Activated naive CD4-positive, alpha-beta T cell treated with anti-CD3 and anti-CD28 coated beads, Interleukin-2, amount 50 U/mL, for 72 hours (primary cell): ENCODE measurements at regions not wholly inside any gene's neighbourhood (a gene's known extent, or its start where the extent isn't known, plus 50 kb on each side); places are given as distances from the start of the nearest gene placed in this dataset.
"Not testable (repeated sequence)": the region's sequence is repeated elsewhere in the genome, so short reads cannot be mapped to it uniquely, and the experiment has no call there.

Experiments
- ATAC-seq, 2 donors: fragments of 150-1000 bp; cut with Tn5 transposase; 2 replicates each; pipeline ENCODE4 v1.10.0; 2021; ENCODE audit warnings: mild to moderate bottlenecking in 2 of 2, moderate library complexity in 2 of 2
- DNase-seq, 2 donors: peaks; one replicate each; pipeline ENCODE4 v3.0.0; 2021 to 2022; ENCODE audit warnings: low spot score in 2 of 2
- H3K27ac Mint-ChIP-seq, 2 donors: one replicate each; pipeline ENCODE4 v1.8.0; 2022; ENCODE audit warnings: mild to moderate bottlenecking in 2 of 2, mixed read lengths in 2 of 2
- H3K36me3 Mint-ChIP-seq, 2 donors: one replicate each; pipeline ENCODE4 v1.8.0; 2022; ENCODE audit warnings: mixed read lengths in 2 of 2
- H3K9me3 Mint-ChIP-seq, 2 donors: one replicate each; pipeline ENCODE4 v1.8.0; 2022; ENCODE audit warnings: mixed read lengths in 2 of 2

DNA sequence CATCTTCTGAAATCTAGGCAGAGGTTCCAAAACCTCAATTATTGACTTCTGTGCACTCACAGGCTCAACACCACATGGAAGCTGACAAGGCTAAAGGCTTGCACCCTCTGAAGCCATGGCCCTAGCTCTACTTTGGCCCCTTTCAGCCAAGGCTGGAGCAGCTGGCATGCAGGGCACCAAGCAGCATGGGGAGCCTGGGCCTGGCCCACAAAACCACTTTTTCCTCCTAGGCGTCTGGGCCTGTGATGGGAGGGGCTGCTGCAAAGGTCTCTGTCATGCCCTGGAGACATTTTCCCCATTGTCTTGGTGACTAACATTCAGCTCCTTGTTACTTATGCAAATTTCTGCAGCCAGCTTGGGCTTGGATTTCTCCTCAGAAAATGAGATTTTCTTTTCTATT, 123.5 kb upstream of the MEOX2 start:
- H3K9me3 Mint-ChIP-seq: peaks cover 18 to 20% of the 10 kb centered on the region in 2 donors
- DNase-seq, H3K27ac Mint-ChIP-seq, H3K36me3 Mint-ChIP-seq, ATAC-seq: not testable (repeated sequence)

DNA sequence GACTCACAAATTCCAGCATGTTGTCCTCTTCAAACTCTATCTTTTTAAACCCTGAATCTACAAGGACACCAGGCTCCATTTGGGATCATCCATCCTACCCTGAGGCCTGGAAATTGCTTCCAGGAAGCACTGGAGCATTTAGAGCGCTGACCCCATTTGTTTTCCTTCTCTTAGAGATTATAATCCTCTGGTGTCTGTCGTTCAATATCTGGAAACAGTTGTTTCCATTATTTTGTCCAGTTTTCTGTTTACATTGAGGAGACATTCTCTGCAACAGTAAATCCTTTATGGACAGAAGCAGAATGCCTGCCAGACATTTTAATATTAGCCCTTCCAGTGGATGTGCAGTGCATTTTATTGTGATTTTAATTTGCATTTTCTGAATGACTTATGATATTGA, 119.4 kb upstream of the MEOX2 start:
- no peak for ATAC-seq
- peaks cover 17 to 24% of the 10 kb centered on the region in 2 donors for H3K9me3 Mint-ChIP-seq
- no peak overlapping the region for H3K27ac Mint-ChIP-seq
- no peak for DNase-seq
- no peaks in the 10 kb centered on the region for H3K36me3 Mint-ChIP-seq

DNA sequence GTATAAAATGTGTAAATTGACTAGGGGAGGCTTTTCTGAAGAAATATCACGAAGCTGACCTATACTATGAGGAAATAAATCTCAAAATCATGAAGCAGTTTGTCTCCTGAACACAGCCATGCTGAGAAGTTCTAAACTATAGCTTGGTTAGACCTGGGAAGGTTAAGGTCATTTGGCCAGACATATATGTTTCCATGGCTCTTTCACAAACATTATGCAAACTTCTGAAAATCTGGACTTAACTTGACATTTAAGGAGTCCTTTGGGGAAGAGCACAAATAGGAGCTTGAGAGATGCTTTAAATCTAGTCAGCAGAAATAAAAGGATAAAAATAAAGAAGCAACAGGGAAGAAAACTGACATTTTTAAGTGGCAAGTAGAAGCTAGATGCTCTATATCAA, 115.9 kb upstream of the MEOX2 start:
- Mint-ChIP-seq H3K27ac (no peak overlapping the region), H3K36me3 (no peaks in the 10 kb centered on the region), H3K9me3 (peaks cover 5 to 14% of the 10 kb centered on the region in 2 donors)
- ATAC-seq: no peak
- DNase-seq: no peak

DNA sequence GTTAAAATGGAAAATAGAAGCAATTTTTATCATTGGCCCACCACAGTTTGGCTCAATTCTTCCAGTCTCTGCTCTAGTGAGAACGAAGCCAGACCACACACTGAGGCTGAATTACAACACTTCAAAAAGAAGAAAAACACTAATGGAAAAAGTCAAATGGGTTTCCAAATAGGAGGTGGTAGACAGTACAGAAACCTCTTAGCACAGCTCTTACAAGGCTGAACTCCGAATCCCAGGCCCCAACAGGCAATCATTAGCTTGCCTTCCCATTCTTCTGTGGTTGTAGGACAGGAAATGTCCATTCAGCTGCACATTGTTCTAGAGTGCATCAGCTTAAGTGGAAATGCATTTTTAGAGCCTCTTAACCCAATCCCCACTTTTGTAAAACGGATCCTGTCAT, 115.1 kb upstream of the MEOX2 start:
- no peak for ATAC-seq
- no peak overlapping the region for H3K27ac Mint-ChIP-seq
- DNase-seq: no peak
- H3K36me3 Mint-ChIP-seq: no peaks in the 10 kb centered on the region
- H3K9me3 Mint-ChIP-seq: peaks cover 5 to 14% of the 10 kb centered on the region in 2 donors

DNA sequence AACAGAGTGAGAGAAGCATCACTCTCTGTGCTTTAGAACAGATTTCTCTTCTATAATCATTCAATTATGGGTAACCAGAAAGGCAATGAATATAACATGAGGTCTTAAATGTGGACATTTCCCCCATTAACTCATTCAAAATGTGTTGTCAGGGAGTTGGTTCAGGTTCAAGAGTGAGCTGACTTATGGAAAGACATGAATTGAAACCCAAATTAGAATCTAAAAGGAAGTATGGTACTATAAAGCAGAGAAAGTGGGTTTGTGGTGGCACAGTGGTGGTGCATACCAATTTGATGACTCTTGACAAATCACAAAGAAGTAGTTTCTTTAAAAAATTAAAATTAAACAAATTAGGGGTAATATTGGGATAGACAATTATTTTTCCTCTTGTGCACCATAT, 114.6 kb upstream of the MEOX2 start:
- peaks cover 5 to 14% of the 10 kb centered on the region in 2 donors for H3K9me3 Mint-ChIP-seq
- no peaks in the 10 kb centered on the region for H3K36me3 Mint-ChIP-seq
- no peak for ATAC-seq
- DNase-seq: no peak
- H3K27ac Mint-ChIP-seq: no peak overlapping the region

DNA sequence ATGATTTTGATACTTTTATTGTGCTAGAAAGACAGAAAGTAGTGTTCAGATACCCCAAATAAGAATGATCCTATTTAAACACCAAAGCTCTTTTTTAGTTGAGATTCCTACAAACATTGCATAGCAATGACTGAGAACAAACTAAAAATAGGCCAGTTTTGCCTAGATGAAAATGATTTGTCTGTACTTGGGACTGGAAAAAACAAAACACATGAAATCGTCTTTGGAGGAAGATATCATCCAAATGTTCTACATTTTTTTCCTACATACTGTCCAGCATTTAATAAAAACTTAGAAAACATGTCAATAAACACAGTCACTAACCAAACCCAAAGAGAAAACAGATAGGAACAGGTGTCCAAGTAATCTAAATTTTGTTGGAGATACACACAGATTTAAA, 111.6 kb upstream of the MEOX2 start:
- Mint-ChIP-seq H3K36me3 (no peaks in the 10 kb centered on the region), H3K27ac (no peak overlapping the region), H3K9me3 (peaks cover 13 to 17% of the 10 kb centered on the region in 2 donors)
- DNase-seq: no peak
- no peak for ATAC-seq

DNA sequence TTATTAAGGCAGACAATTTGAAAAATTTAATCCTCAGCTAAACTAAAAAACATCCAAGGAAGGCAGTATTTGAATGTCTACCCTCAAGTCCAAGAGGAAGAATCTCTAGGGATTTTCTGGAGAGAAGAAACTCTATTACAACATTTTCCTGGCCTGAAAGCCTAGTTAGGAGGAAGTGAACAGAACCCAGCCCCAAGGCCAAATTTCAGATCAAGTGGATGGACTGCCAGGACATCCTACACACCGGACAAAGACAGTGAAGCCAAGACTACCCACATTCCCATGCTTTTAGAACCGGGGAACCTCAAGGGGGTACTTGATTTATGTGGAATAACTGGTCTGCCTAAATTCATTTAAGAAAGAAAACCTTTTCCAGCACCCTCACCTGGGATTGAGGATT, 108.9 kb upstream of the MEOX2 start:
- Mint-ChIP-seq H3K36me3 (no peaks in the 10 kb centered on the region), H3K9me3 (peaks cover 15 to 17% of the 10 kb centered on the region in 2 donors), H3K27ac (no peak overlapping the region)
- ATAC-seq (no peak), DNase-seq (no peak)

DNA sequence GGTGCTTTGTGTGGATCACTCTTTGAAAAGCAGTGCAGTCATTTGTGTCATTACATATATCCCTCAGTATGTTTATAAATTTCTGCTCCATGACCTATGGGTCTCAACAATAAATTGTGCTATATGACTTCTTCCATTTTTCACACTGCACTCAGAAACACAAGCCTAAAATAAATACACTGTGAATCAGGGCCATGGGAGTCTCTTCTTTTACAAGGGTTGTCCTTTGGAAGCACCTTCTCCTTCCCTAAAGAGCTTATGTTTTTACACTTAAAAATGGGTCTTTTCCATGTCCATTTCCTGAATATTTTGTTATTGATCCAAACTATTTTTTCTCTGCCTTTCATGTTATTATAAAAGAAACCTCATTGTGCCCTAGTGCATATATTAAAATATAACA, 108.3 kb upstream of the MEOX2 start:
- Mint-ChIP-seq H3K27ac (no peak overlapping the region), H3K36me3 (no peaks in the 10 kb centered on the region), H3K9me3 (peaks cover 14 to 18% of the 10 kb centered on the region in 2 donors)
- DNase-seq: no peak
- no peak for ATAC-seq

DNA sequence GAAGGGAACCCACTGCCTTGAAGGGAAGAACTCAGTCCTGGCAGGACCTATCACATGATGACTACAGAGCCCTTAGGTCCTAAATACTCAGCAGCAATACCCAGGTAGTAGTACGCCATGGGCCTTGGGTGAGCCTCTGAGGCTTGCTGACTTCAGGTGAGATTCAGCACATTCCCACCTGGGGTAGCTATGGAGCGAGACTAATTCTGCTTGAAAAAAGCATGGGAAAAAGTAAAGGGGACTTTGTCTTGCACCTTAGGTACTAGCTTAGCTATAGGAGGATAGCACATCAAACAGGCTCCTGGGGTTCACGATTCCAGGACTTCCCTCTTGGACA, 98.2 kb upstream of the MEOX2 start:
- H3K36me3 Mint-ChIP-seq: no peaks in the 10 kb centered on the region
- ATAC-seq (no peak), DNase-seq (no peak)
- peaks cover 12 to 26% of the 10 kb centered on the region in 2 donors for H3K9me3 Mint-ChIP-seq
- H3K27ac Mint-ChIP-seq: no peak overlapping the region

DNA sequence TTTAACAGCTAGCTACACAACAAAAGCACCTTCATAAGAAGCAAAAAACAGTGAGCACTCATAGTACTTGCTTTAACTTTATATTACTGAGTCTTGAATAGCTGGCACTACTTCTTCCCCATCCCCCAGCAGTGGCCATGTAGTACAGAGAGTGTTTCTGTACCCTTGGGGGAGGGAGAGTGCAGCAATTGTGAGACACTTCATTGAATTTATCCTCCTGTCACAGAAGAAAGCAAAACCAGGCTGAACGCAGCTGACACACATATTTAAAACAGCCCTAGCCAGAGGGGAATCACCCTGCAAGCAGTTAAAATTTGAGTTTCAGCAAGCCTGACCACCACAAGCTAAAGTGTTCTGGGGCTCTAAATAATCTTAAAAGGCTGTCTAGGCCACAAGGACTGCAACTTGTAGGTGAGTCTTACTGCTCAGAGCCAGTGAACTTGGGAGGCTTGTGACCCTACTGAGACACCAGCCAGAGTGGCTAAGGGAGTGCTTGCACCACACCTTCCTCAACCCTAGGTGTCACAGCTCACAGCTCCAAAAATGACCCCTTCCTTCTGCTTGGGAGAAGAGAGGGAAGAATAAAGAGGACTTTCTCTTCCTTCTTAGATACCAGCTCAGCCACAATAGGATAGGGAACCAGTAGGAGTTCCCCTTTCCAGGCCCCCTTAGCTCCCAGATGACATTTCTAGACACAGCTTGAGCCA, 97.7 kb upstream of the MEOX2 start:
- DNase-seq (no peak), ATAC-seq (no peak)
- H3K36me3 Mint-ChIP-seq: no peaks in the 10 kb centered on the region
- H3K9me3 Mint-ChIP-seq: peaks cover 12 to 26% of the 10 kb centered on the region in 2 donors
- no peak overlapping the region for H3K27ac Mint-ChIP-seq

DNA sequence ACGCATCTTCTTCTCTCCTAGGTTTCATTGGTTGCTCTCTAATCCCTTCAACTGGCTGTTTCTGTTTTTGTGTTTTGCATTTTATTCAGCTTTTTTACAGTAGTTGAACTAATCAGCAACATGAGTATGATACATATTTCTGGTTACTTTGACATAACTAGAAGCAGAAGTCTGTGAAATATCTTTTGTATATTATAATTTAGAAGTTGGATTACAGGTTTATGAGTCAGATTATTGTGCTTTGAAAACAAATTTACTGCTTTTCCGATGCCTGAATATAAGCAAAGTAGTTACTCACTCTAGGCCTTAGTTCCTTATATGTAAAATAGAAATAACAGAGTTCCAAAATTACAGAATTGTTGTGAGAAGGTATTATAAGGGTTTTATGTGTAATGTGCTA, 96.2 kb upstream of the MEOX2 start:
- Mint-ChIP-seq H3K9me3 (peaks cover 9 to 18% of the 10 kb centered on the region in 2 donors), H3K36me3 (no peaks in the 10 kb centered on the region), H3K27ac (no peak overlapping the region)
- no peak for ATAC-seq
- no peak for DNase-seq

DNA sequence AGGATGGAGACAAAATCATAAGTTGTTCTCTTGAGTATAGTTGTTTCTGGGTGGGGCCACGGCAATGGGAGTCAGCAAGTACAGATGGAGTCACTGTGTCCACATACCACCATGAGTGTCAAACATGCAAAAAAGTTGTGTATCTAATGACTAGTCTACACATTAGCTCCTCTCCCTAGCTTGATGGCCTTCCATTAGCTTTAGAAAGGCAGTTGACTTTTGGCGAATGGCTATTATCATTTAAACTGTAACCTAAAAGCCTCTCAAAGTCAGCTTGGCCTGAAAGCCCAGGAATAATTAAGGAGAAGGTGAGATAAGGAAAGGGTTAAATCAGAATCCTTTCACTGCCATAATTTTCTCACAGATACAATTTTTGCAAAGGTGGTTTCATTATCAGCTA, 95.5 kb upstream of the MEOX2 start:
- H3K27ac Mint-ChIP-seq: no peak overlapping the region
- ATAC-seq (no peak), DNase-seq (no peak)
- no peaks in the 10 kb centered on the region for H3K36me3 Mint-ChIP-seq
- H3K9me3 Mint-ChIP-seq: peaks cover 9 to 14% of the 10 kb centered on the region in 2 donors

DNA sequence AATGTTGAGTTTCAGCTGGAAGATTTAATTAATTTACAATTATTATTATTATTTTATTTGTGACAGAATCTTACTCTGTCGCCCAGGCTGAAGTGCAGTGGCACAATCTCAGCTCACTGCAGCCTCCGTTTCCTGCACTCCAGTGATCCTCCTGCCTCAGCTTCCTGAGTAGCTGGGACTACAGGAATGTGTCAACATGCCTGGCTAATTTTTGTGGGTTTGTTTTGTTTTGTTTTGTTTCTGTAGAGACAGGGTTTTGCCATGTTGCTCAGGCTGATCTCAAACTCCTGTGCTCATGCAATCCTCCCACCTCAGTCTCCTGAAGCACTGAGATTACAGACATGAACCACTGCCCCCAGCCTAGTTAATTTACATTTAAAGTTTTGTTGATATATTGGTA, 93.8 kb upstream of the MEOX2 start:
- ATAC-seq: no peak
- no peaks in the 10 kb centered on the region for H3K36me3 Mint-ChIP-seq
- H3K9me3 Mint-ChIP-seq: peaks cover 4% of the 10 kb centered on the region in 2 donors
- no peak for DNase-seq
- no peak overlapping the region for H3K27ac Mint-ChIP-seq

DNA sequence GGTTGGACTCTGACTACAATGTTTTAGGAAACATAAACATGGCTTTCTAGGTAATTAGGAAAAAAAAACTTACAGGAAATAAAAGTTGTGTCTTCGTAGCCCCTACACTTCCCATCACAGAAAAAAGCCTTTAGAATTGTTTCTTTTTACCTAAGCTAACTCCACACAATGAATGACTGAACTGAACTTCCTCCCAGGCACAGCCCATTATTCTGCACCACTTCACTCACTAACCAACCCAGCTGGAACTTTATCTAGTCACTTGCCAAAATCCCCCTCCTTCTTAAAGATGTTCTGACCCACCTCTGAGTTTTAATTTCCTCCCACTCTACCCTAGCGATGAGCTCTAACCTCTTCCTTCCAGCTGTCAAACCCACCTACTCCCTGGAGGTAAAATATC, 91.7 kb upstream of the MEOX2 start:
- Mint-ChIP-seq H3K27ac (no peak overlapping the region), H3K36me3 (no peaks in the 10 kb centered on the region), H3K9me3 (peaks cover 4% of the 10 kb centered on the region in 2 donors)
- ATAC-seq (no peak), DNase-seq (no peak)

DNA sequence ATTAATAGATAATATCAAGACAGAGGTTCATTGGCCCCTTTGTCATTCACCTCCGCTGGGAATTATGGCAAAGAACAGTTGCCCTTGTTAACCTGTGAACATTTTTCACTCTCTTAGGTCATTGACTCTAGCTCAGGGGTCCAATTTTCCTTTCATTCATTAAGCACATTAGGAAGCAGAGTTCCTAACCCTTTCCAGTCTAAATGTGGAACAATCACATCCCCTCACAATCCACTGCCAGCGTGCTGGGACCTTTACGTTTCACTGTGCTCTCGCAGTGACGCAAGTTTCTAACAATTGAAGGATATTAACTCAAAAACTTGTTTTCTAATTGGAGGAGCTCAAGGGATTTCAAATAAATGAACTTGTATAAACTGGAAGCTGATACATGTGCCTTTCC, 79.3 kb upstream of the MEOX2 start:
- no peak overlapping the region for H3K27ac Mint-ChIP-seq

DNA sequence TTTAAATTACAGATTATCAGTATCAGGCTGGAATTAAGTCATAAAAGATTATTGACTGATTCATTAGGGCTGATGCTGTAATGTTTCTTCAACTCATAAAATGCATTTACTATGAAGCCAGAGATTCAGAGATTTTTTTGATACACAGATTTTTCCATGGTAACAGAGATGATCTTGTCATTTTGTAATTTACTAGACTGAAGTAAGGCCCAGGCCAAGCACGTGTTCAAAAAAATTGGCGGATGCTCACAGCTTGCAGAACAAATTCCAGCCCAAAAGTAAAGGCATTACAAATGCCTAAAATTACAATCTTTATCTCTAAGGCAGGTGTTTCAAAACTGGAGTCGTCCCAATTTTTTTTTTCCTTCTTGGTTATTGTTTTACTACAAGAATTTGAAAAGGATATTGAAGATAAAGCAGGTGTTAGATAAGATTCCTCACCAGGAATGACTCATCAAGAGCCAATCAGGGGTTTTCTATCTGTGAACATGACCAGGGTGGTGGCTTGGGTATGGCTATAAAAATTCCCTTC, 78.4 kb upstream of the MEOX2 start:
- DNase-seq: no peak
- no peak for ATAC-seq
- Mint-ChIP-seq H3K9me3 (peaks cover 0 to 4% of the 10 kb centered on the region in 2 donors), H3K27ac (no peak overlapping the region), H3K36me3 (no peaks in the 10 kb centered on the region)

More for the DNA sequence above, 79.3 kb upstream of the MEOX2 start:
- ATAC-seq (no peak), DNase-seq (no peak)
- peaks cover 5 to 8% of the 10 kb centered on the region in 2 donors for H3K9me3 Mint-ChIP-seq
- no peaks in the 10 kb centered on the region for H3K36me3 Mint-ChIP-seq

DNA sequence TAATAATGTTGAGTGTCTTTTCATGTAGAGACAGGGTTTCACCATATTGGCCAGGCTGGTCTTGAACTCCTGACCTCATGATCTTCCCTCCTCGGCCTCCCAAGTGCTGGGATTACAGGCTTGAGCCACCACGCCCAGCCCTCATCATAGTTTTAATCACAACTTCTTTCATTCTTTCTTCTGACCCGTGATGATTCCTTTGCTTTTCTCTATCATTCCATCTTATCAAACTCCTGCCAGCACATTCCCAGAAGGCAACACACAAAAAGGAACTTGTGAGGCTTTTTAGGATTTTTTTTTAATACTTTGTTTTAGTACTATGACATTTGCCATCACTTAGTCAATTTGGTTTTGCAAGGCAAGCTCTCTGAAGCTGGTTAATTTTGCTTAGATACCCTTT, 77.5 kb upstream of the MEOX2 start:
- peaks cover 0 to 4% of the 10 kb centered on the region in 2 donors for H3K9me3 Mint-ChIP-seq
- no peak for ATAC-seq
- no peaks in the 10 kb centered on the region for H3K36me3 Mint-ChIP-seq

More for the DNA sequence above, 77.5 kb upstream of the MEOX2 start:
- DNase-seq: no peak
- H3K27ac Mint-ChIP-seq: no peak overlapping the region
